DND-41 (cell line): ENCODE measurements at regions not wholly inside any gene's neighbourhood (a gene's known extent, or its start where the extent isn't known, plus 50 kb on each side); places are given as distances from the start of the nearest gene placed in this dataset.

Experiments used
- ATAC-seq: fragments of 200-7000 bp; cut with Tn5 transposase; 3 replicates; pipeline ENCODE4 v1.9.1; 2021; ENCODE audit warnings: low read depth; ENCODE audit not compliant: insufficient read depth
- DNase-seq: peaks from one replicate; pipeline ENCODE4 v3.0.0-alpha.2; 2020
- H2AFZ ChIP-seq: 2 replicates; pipeline ENCODE4 v1.6.0; 2012; ENCODE audit warnings: low read depth, low read length
- H3K27ac ChIP-seq: 2 replicates; pipeline ENCODE4 v1.5.1; 2012; ENCODE audit warnings: low read length, inconsistent platforms
- H3K27me3 ChIP-seq: fragments of 200-600 bp; sonication (generic); 2 replicates; pipeline ENCODE4 v1.6.0; 2012; ENCODE audit warnings: low read length, mild to moderate bottlenecking, inconsistent platforms; ENCODE audit not compliant: insufficient read depth, poor library complexity
- H3K36me3 ChIP-seq: 2 replicates; pipeline ENCODE4 v1.5.1; 2012; ENCODE audit warnings: low read length, inconsistent platforms; ENCODE audit not compliant: insufficient read depth
- H3K4me1 ChIP-seq: 2 replicates; pipeline ENCODE4 v1.5.1; 2012; ENCODE audit warnings: mild to moderate bottlenecking, low read length; ENCODE audit not compliant: insufficient read depth
- H3K4me2 ChIP-seq: 2 replicates; pipeline ENCODE4 v1.6.0; 2012; ENCODE audit warnings: mild to moderate bottlenecking, moderate library complexity, low read length, inconsistent platforms; ENCODE audit not compliant: insufficient read depth
- H3K4me3 ChIP-seq, 2 experiments: fragments of 200-600 bp in 1 of 2; shearing (Covaris generic) in 1 of 2; 2 replicates each; pipeline ENCODE4 v1.5.1; 2012 to 2016; ENCODE audit warnings: inconsistent platforms in 2 of 2, low read length in 2 of 2, mild to moderate bottlenecking in 2 of 2, low read depth in 1 of 2, moderate library complexity in 1 of 2
- H3K79me2 ChIP-seq: 2 replicates; pipeline ENCODE4 v1.6.0; 2012; ENCODE audit warnings: low read length, inconsistent platforms; ENCODE audit not compliant: insufficient read depth
- H3K9ac ChIP-seq: 2 replicates; pipeline ENCODE4 v1.6.0; 2012; ENCODE audit warnings: low read depth, mild to moderate bottlenecking, inconsistent platforms, low read length, moderate library complexity
- H3K9me3 ChIP-seq: 2 replicates; pipeline ENCODE4 v1.5.1; 2012; ENCODE audit warnings: low read length, moderate library complexity, mild to moderate bottlenecking, inconsistent platforms; ENCODE audit not compliant: insufficient read depth, severe bottlenecking
- H4K20me1 ChIP-seq: 2 replicates; pipeline ENCODE4 v1.6.0; 2012; ENCODE audit warnings: low read length; ENCODE audit not compliant: insufficient read depth
- CTCF ChIP-seq: IDR thresholded peaks from 2 replicates; pipeline ENCODE4 v1.5.1; 2012; ENCODE audit warnings: borderline replicate concordance, low read length, moderate library complexity, mild to moderate bottlenecking; ENCODE audit not compliant: poor library complexity, severe bottlenecking; ENCODE audit errors: extremely low read depth
- EZH2 ChIP-seq: IDR thresholded peaks from 3 replicates; pipeline ENCODE4 v1.6.1; 2012; ENCODE audit warnings: borderline replicate concordance, low read depth, mild to moderate bottlenecking, moderate library complexity, low read length, inconsistent platforms; ENCODE audit not compliant: severe bottlenecking

GRCh38 chr3:25021816-25022215 lies 406.2 kb upstream of the RARB start:
- H3K9me3 ChIP-seq: no peaks in the 10 kb centered on the region
- H3K27ac ChIP-seq: no peak overlapping the region
- ATAC-seq (no peak), DNase-seq (no peak)
- H3K79me2 ChIP-seq: no peaks in the 10 kb centered on the region
- no peaks in the 10 kb centered on the region for H4K20me1 ChIP-seq
- peak; percentile 31 for TF ChIP-seq CTCF
- TF ChIP-seq EZH2: no peak
- H3K9ac ChIP-seq: no peak overlapping the region
- no peaks in the 10 kb centered on the region for H3K36me3 ChIP-seq
- H3K27me3 ChIP-seq: no peaks in the 10 kb centered on the region
- H3K4me3 ChIP-seq: no peak overlapping the region
- no peaks in the 10 kb centered on the region for H3K4me1 ChIP-seq
- no peak overlapping the region for H3K4me2 ChIP-seq
- H2AFZ ChIP-seq: no peak overlapping the region

GRCh38 chr3:25023876-25024275 lies 404.2 kb upstream of the RARB start:
- no peaks in the 10 kb centered on the region for H3K36me3 ChIP-seq
- TF ChIP-seq CTCF (no peak), EZH2 (no peak)
- no peaks in the 10 kb centered on the region for H3K79me2 ChIP-seq
- H3K27me3 ChIP-seq: no peaks in the 10 kb centered on the region
- H3K9ac ChIP-seq: no peak overlapping the region
- no peaks in the 10 kb centered on the region for H3K4me1 ChIP-seq
- H3K4me3 ChIP-seq: no peak overlapping the region
- no peak overlapping the region for H2AFZ ChIP-seq
- no peak for DNase-seq
- no peaks in the 10 kb centered on the region for H4K20me1 ChIP-seq
- H3K27ac ChIP-seq: no peak overlapping the region
- no peak for ATAC-seq
- no peak overlapping the region for H3K4me2 ChIP-seq
- no peaks in the 10 kb centered on the region for H3K9me3 ChIP-seq

- ATAC-seq: no peak
Measured at GRCh38 chr3:25025236-25025635, 402.8 kb upstream of the RARB start.

More at GRCh38 chr3:25025236-25025635, 402.8 kb upstream of the RARB start:
- Histone ChIP-seq H3K9me3 (no peaks in the 10 kb centered on the region), H3K36me3 (no peaks in the 10 kb centered on the region), H3K4me3 (no peak overlapping the region), H3K4me1 (no peaks in the 10 kb centered on the region), H3K9ac (no peak overlapping the region), H3K4me2 (no peak overlapping the region), H3K27ac (no peak overlapping the region), H4K20me1 (no peaks in the 10 kb centered on the region), H3K27me3 (no peaks in the 10 kb centered on the region), H2AFZ (no peak overlapping the region), H3K79me2 (no peaks in the 10 kb centered on the region)
- TF ChIP-seq CTCF (no peak), EZH2 (no peak)
- no peak for DNase-seq
